Naive B cell (primary cell): ENCODE measurements at regions not wholly inside any gene's neighbourhood (a gene's known extent, or its start where the extent isn't known, plus 50 kb on each side); places are given as distances from the start of the nearest gene placed in this dataset.

Experiments used
- ATAC-seq, 2 donors: fragments of 150-1000 bp; cut with Tn5 transposase; 2 replicates each; pipeline ENCODE4 v1.10.0; 2021; ENCODE audit warnings: low read depth in 2 of 2, mild to moderate bottlenecking in 2 of 2, moderate library complexity in 2 of 2
- DNase-seq: peaks from one replicate; pipeline ENCODE4 v3.0.0; 2022
- H3K27ac Mint-ChIP-seq, 6 donors: one replicate each; pipeline ENCODE4 v1.8.0; 2020 to 2022; ENCODE audit warnings: mild to moderate bottlenecking in 6 of 6, mixed read lengths in 6 of 6, moderate library complexity in 5 of 6, inconsistent platforms in 2 of 6
- H3K27me3 Mint-ChIP-seq, 3 donors: one replicate each; pipeline ENCODE4 v1.8.0; 2021 to 2022; ENCODE audit warnings: mixed read lengths in 3 of 3, mild to moderate bottlenecking in 1 of 3
- H3K36me3 Mint-ChIP-seq, 2 donors: one replicate each; pipeline ENCODE4 v1.8.0; 2020 to 2022; ENCODE audit warnings: mixed read lengths in 2 of 2, inconsistent platforms in 1 of 2, mild to moderate bottlenecking in 1 of 2
- H3K4me1 Mint-ChIP-seq, 3 donors: one replicate each; pipeline ENCODE4 v1.8.0; 2020 to 2022; ENCODE audit warnings: mixed read lengths in 3 of 3, inconsistent platforms in 1 of 3, mild to moderate bottlenecking in 1 of 3, moderate library complexity in 1 of 3
- H3K4me3 Mint-ChIP-seq, 8 donors: one replicate each; pipeline ENCODE4 v1.8.0; 2020 to 2022; ENCODE audit warnings: mild to moderate bottlenecking in 8 of 8, mixed read lengths in 8 of 8, moderate library complexity in 8 of 8, inconsistent platforms in 2 of 8
- H3K9me3 Mint-ChIP-seq, 7 donors: one replicate each; pipeline ENCODE4 v1.8.0; 2020 to 2022; ENCODE audit warnings: mixed read lengths in 7 of 7, mild to moderate bottlenecking in 5 of 7, inconsistent platforms in 2 of 7, moderate library complexity in 1 of 7

DNA sequence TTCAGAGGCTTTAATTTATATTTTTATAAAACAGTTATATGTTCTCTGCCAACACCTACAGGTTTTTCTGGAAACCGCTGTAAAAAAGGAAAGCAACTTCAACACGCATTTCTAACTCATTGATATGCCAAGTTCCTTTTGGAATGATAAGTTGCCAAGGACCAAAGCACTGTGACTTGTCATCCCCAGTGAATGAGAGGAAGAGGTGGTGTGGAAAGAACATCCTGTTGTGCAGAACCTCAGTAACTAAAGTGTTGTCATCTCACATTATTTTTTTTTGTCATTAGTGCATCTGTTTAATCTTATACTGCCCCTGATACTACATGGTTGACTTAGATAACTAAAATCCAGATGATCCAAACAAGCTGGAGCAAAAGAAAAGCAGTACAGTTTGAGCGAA, 96.0 kb upstream of the NEUROD1 start:
- peaks cover 0 to 12% (median 0%) of the 10 kb centered on the region in 3 donors for H3K4me1 Mint-ChIP-seq
- no peak overlapping the region for H3K4me3 Mint-ChIP-seq
- H3K27ac Mint-ChIP-seq, result no peak overlapping the region
- H3K36me3 Mint-ChIP-seq, result peaks cover 0 to 7% of the 10 kb centered on the region in 2 donors
- peaks cover 0 to 7% (median 0%) of the 10 kb centered on the region in 7 donors for H3K9me3 Mint-ChIP-seq
- DNase-seq (no peak), ATAC-seq (no peak)
- H3K27me3 Mint-ChIP-seq, result no peaks in the 10 kb centered on the region

DNA sequence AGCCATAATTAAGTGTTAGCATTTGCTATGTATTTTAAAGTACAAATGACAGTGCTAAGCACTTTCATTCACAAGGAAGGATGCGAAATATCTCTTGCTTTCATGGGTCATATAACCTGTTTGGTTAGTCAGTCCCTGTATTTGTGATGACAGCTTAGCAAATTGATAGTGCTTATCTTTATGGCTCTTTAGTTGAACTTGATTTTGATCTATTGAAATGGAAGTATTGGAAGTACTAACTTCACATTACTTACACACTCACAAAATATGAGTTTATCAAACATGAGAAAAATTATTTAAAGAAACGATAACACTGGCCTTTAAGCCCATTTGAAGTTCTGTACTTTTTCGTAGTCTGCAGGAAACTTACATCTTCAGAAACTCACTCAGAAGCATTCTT, 97.4 kb upstream of the NEUROD1 start:
- Mint-ChIP-seq H3K9me3 (peaks cover 0 to 7% (median 0%) of the 10 kb centered on the region in 7 donors), H3K27me3 (no peaks in the 10 kb centered on the region), H3K4me3 (no peak overlapping the region), H3K4me1 (peaks cover 0 to 12% (median 0%) of the 10 kb centered on the region in 3 donors), H3K36me3 (peaks cover 0 to 7% of the 10 kb centered on the region in 2 donors), H3K27ac (no peak overlapping the region)
- ATAC-seq (no peak), DNase-seq (no peak)

DNA sequence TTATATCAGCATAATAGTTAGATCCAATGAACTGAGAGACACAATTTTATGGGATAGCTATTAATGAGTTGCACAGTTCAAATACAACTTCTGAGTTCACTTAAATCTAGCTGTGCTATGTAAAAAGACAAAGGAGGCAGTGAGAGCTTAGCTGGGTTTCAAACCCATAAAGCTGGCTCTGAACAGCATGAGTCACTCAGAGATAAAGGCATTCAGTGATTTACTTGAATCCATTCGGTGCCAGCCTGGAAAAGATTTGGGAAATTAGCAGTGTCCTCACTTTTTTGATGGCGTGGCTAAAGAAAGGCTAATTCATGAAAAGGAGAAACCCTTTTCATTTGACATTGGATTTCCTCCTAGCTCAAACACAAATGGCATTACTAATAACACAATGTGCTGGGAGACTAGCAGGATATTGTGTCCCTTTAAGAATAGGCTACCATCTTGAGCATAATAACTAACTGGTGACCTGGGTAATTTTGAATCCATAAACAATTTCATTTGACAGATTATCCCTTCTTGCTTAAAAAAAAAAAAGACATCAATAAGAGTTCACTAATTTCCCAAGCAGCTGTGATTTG, 98.4 kb upstream of the NEUROD1 start:
- Mint-ChIP-seq H3K27me3 (peaks cover 0 to 5% (median 3%) of the 10 kb centered on the region in 3 donors), H3K4me3 (no peak overlapping the region), H3K27ac (no peak overlapping the region), H3K9me3 (no peaks in the 10 kb centered on the region), H3K36me3 (peaks cover 0 to under 1% of the 10 kb centered on the region in 2 donors), H3K4me1 (peaks cover 0 to 4% (median 0%) of the 10 kb centered on the region in 3 donors)
- ATAC-seq, result no peak
- DNase-seq, result no peak

DNA sequence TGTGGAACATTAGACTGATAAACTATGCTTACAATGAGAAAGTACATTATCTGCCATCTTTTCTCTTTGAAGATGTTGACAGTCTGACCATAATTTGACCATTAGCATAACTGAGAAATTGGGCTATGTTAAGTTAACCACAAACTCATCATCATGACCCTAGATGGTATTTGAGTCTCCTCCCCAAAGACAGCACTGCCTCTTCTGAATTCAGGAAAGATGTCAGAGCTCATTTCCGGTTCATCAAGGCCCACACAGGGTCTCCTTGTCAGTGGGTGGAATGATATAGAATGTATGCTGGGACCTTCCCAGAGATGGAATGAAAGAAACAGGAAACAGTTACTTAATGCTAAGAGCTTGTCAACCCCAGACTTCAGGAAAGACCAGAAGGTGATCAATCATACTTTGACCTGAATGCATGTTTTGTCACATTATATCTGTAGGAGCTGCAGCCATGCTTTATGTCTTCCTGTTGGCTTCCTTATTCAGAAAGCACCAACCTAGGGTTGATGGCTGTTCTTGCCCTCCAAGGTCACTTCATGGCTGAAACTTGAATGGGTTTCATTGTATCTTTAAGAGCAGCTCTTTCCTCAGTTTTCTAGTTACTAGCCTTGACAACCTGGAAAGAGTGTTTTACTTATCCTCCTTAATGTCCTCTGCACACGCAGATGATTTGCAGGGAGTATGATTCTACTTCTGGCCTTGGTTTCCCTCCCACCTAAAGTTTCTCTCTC, 99.1 kb upstream of the NEUROD1 start:
- H3K27ac Mint-ChIP-seq, result no peak overlapping the region
- H3K4me1 Mint-ChIP-seq, result peaks cover 0 to 4% (median 0%) of the 10 kb centered on the region in 3 donors
- peaks cover 0 to 5% (median 3%) of the 10 kb centered on the region in 3 donors for H3K27me3 Mint-ChIP-seq
- no peak overlapping the region for H3K4me3 Mint-ChIP-seq
- no peaks in the 10 kb centered on the region for H3K9me3 Mint-ChIP-seq
- ATAC-seq (no peak), DNase-seq (no peak)
- H3K36me3 Mint-ChIP-seq, result no peaks in the 10 kb centered on the region

DNA sequence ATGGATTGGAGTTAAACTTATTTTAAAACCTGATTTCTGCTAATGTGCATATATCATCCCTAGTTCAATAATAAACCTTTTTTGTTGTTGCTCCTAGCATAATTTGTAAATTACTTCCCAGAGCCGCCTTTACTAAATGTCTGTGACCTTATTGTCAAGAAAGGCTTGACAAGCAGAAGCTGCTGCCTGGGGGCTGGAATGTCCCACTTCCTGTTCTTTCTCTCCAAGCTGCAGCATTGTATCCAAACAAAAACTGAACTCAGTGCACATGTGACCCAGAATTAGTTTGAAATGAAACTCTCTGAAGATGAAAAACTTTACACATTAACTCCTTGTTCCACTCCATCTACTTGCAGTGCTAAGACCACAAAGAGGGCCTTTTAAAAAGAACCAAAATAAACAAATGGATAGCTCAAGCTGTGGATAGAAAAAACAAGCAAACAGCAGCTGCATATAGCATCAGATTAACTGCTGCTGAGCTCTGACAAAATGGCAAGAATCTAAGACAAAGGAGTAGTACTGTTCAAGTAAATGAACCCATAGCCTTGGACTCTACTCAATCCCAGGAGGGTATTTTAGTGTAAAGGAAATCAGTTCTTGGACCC, 99.8 kb upstream of the NEUROD1 start:
- Mint-ChIP-seq H3K27ac (no peak overlapping the region), H3K4me3 (no peak overlapping the region), H3K36me3 (no peaks in the 10 kb centered on the region), H3K9me3 (no peaks in the 10 kb centered on the region), H3K4me1 (peaks cover 0 to under 1% (median 0%) of the 10 kb centered on the region in 3 donors), H3K27me3 (peaks cover 0 to 5% (median 3%) of the 10 kb centered on the region in 3 donors)
- DNase-seq (no peak), ATAC-seq (no peak)

DNA sequence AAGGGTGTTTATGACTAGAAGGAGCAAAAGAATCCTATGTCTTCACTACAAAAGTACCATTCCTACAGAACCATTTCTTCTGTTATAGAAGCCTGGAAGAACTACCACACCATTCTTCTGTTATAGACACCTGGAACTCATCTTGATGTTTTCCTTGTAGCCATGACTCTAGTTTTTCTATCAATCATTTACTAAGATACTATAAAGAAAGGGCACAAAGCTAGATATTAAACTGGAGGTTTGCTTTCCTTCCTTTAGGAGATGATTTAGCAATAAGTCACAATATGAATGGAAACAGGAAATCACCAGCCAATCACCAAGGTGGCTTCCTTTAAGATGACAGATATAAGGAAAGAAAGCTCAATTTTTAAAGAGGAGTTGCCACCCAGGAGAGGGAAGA, 100.3 kb upstream of the NEUROD1 start:
- ATAC-seq, result no peak
- no peak for DNase-seq
- Mint-ChIP-seq H3K9me3 (no peaks in the 10 kb centered on the region), H3K4me3 (no peak overlapping the region), H3K27me3 (peaks cover 0 to 5% (median 3%) of the 10 kb centered on the region in 3 donors), H3K27ac (no peak overlapping the region), H3K4me1 (no peaks in the 10 kb centered on the region), H3K36me3 (no peaks in the 10 kb centered on the region)

DNA sequence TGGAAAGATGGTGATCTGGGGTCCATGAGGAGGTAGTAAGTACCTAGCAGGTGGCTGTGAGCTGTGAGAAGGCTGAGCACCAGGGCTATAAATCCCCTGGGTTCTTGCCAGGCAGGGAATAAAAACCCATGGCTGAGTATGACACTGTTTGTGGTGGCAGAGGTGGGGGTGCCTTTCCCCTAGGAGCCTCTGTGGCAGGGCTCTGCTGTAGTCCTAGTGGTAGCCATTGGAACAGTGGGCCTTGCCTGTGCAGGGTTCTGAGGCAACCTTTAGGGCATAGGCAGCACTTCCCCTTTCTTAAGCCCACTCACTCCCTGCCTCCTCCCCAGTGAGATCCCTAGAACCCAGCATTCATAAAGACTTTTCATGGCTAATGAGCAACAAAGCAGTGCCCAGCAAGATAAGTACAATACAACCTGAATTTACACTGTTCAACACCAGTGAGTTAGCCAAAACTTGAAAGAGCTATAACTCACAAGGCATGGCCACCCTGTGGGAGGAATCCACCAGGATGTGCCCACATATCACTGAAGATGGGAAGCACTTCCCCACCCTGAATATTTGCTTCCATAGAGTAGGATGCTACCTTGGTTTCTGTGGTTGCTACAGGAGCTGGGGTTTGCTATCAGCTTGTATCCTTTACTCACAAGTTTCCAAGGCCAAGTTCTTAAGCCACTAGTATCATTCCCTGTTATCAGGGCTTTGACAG, 100.9 kb upstream of the NEUROD1 start:
- DNase-seq, result no peak
- ATAC-seq, result peak in 1 of 2 donors; percentile 36
- H3K36me3 Mint-ChIP-seq, result no peaks in the 10 kb centered on the region
- H3K27ac Mint-ChIP-seq, result no peak overlapping the region
- peaks cover 0 to 5% (median 3%) of the 10 kb centered on the region in 3 donors for H3K27me3 Mint-ChIP-seq
- no peak overlapping the region for H3K4me3 Mint-ChIP-seq
- no peaks in the 10 kb centered on the region for H3K4me1 Mint-ChIP-seq
- H3K9me3 Mint-ChIP-seq, result no peaks in the 10 kb centered on the region

DNA sequence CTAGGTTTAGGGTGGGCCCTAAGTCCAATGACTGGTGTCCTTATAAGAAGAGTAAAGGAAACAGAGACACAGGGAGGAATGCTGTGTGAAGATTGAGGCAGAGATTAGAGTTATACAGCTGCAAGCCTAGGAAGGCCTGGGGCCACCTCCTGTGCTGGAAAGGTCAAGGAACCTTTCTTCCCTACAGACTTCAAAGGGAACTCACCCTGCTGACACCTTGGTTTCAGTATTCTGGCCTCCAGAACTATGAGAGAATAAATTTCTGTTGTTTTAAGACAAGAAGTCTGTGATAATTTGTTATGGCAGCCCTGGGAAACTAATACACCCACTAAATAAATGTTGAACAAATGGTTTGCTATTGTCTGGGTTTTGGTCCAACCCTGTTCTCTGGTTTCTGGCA, 102.3 kb upstream of the NEUROD1 start:
- DNase-seq (no peak), ATAC-seq (no peak)
- no peak overlapping the region for H3K27ac Mint-ChIP-seq
- H3K36me3 Mint-ChIP-seq, result no peaks in the 10 kb centered on the region
- H3K4me3 Mint-ChIP-seq, result no peak overlapping the region
- no peaks in the 10 kb centered on the region for H3K4me1 Mint-ChIP-seq
- H3K9me3 Mint-ChIP-seq, result no peaks in the 10 kb centered on the region
- peaks cover 0 to 12% (median 3%) of the 10 kb centered on the region in 3 donors for H3K27me3 Mint-ChIP-seq

DNA sequence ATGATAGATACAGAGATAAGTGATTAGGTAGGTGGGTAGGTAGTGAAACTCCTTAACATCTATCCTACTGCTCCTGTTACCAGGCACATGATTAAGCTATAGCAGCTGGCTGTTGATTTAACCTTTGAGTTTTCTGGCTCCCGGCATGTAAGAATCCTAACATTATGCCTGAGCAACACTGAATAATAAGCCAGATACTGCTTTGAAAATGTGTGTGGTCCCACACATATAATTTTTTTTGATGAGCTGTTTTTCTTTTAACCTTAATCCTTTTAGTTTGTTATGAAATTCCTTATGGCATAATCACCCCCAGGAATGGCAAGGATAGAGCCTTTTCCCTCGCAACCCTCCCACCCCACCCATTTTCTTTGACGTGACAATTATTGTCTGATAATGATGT, 104.2 kb upstream of the NEUROD1 start:
- Mint-ChIP-seq H3K4me1 (no peaks in the 10 kb centered on the region), H3K27me3 (peaks cover 0 to 12% (median 3%) of the 10 kb centered on the region in 3 donors), H3K9me3 (no peaks in the 10 kb centered on the region), H3K27ac (no peak overlapping the region), H3K36me3 (no peaks in the 10 kb centered on the region), H3K4me3 (no peak overlapping the region)
- ATAC-seq, result no peak
- DNase-seq, result no peak

DNA sequence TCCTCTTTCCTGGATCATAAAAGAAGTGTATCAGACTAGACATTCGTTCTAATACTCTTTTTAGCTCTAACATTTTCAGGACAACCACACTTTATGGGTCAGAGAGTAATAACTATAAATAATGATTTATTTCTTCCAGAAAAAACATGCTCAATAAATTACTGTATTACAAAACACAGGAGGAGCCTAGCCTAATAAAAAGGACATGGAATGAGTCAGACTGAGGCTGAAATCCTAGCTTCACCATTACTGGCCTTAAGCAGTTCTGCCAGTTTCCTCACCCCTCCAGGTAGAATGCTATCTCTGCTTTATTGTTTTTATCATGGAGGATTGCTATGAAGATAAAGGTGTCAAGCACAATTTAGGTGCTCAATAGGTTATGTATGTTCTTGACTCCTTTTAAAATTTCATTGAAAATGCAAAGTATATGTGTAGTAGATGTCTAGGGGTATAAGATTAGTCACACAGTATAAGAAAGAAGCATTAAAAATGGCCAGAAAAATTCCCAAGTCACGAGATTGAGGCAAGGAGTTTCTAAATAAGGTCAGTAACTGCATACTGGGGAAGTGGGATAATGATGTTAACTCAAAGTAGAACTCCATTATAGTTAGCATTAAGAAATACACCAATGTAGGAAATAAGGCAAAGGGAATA, 105.5 kb upstream of the NEUROD1 start:
- Mint-ChIP-seq H3K4me3 (no peak overlapping the region), H3K9me3 (no peaks in the 10 kb centered on the region), H3K27me3 (peaks cover 0 to 12% (median 3%) of the 10 kb centered on the region in 3 donors), H3K4me1 (no peaks in the 10 kb centered on the region), H3K36me3 (no peaks in the 10 kb centered on the region), H3K27ac (no peak overlapping the region)
- ATAC-seq (no peak), DNase-seq (no peak)

DNA sequence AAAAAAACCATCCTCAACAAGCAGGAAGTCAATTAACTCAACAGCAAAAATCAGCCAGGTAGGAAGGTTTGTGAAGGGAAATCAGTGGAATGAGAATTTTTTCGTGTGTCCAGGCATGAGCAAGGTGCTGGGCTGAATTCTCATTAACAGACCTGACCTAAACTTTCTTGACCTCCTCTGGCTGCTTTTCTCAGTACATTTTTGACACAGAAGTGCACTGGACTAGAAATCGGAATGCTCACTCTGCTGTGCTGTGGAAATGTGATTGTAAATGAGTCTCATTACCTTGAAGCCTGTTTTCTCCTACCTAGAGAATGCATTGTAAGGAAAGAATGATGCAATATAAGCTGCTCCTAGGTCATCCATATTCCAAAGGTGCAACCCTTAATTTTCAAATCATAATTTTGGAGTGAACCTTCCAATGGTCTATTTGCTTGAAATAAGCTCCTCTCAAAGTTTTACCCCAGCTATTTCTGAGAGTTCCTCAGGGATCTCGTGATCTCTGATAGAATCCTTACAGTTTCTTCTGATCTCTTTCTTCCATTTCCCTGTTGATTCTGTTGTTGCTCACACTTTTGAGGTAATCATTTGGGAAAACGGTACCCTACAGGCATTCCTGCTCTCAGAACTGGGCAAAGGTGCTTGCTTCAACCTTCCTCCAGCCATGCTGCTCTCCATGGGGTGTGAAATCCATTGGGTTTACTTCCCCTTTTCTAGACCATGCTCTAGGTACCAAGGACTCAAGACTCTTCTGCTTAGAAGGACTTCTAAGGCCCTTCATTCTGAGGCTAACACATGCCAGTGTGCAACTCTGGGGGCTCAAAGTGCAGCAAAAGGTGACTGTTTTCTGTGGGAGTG, 104.9 kb upstream of the ITPRID2 start:
- H3K4me1 Mint-ChIP-seq, result no peaks in the 10 kb centered on the region
- no peak overlapping the region for H3K4me3 Mint-ChIP-seq
- H3K27me3 Mint-ChIP-seq, result peaks cover 0 to 12% (median 3%) of the 10 kb centered on the region in 3 donors
- H3K9me3 Mint-ChIP-seq, result peaks cover 0 to 2% (median 0%) of the 10 kb centered on the region in 7 donors
- DNase-seq, result no peak
- H3K27ac Mint-ChIP-seq, result no peak overlapping the region
- no peak for ATAC-seq
- H3K36me3 Mint-ChIP-seq, result no peaks in the 10 kb centered on the region

DNA sequence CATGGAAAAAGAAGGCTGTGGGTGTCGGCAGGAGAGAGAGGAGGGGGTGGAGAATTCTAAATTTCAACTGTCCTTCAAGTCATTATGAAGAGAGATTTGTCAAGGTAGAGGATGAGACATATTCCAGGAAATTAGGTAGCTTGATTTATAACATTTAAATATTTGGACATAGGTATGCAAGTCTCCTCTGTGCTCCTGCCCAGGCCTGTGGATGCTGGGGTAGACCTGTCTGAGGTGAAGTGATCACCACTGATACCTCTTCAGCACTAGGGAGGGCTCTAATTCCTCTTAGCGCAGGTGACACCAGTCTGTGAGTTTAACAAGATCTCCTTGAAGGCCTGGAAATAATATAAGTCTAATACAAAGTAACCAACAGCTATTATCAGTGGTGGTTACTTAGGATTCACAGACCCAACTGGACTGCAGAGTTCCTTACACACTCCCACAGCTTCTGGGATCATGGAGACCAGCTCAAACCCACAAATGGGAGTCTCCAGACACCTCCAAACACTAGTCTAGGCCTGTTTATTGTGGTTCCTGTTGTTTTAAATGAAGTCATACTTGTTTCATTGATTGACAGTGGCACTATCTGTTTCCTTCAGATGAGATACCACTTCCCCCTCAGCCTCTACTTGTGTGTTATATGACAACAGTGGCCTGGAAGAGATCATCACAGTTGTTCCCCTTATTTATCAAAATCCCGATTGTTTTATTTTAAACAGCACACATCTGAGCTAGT, 104.1 kb upstream of the ITPRID2 start:
- Mint-ChIP-seq H3K4me3 (no peak overlapping the region), H3K27ac (no peak overlapping the region), H3K9me3 (peaks cover 0 to 4% (median 0%) of the 10 kb centered on the region in 7 donors), H3K4me1 (no peaks in the 10 kb centered on the region), H3K36me3 (no peaks in the 10 kb centered on the region), H3K27me3 (peaks cover 0 to 12% (median 3%) of the 10 kb centered on the region in 3 donors)
- DNase-seq, result no peak
- ATAC-seq, result no peak
